ENCODE measurements at regions not wholly inside any gene's neighbourhood (a gene's known extent, or its start where the extent isn't known, plus 50 kb on each side); places are given as distances from the start of the nearest gene placed in this dataset.

DNA sequence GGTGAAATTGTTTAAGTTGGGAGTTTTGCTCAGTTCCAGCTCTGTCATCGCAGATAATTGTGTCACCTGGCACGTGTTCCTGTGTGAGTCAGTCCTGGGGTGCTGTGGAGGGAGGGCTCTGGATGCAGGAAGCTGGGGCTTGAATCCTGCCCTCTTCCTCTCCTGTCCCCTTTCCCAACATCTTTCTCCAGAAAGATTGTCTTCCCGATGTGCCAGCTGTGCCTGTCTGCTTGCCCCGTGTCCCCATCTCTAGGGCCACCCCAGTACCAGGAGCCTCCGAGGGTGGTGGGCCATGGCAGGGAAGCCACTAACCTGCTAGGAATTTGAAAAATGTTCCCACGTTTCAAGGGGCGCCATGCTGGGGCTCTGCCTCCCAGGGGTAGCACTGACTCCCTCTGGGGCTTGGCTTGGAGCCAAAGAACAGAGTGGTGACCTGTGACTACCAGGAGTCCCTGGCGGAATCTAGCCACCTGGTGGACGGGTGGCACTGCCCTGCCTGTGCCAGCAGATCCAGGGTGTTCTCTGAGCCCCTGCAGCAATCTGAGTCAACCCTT, 198.1 kb downstream of the ENGASE start:
- TF ChIP-seq, protein P1, sequence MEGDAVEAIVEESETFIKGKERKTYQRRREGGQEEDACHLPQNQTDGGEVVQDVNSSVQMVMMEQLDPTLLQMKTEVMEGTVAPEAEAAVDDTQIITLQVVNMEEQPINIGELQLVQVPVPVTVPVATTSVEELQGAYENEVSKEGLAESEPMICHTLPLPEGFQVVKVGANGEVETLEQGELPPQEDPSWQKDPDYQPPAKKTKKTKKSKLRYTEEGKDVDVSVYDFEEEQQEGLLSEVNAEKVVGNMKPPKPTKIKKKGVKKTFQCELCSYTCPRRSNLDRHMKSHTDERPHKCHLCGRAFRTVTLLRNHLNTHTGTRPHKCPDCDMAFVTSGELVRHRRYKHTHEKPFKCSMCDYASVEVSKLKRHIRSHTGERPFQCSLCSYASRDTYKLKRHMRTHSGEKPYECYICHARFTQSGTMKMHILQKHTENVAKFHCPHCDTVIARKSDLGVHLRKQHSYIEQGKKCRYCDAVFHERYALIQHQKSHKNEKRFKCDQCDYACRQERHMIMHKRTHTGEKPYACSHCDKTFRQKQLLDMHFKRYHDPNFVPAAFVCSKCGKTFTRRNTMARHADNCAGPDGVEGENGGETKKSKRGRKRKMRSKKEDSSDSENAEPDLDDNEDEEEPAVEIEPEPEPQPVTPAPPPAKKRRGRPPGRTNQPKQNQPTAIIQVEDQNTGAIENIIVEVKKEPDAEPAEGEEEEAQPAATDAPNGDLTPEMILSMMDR (conservative IDR thresholded peaks at IDR 0.05): no peak
- TF ChIP-seq ZFX (IDR thresholded peaks at IDR 0.05): no peak
- no peak overlapping the region for H3K27ac ChIP-seq

DNA sequence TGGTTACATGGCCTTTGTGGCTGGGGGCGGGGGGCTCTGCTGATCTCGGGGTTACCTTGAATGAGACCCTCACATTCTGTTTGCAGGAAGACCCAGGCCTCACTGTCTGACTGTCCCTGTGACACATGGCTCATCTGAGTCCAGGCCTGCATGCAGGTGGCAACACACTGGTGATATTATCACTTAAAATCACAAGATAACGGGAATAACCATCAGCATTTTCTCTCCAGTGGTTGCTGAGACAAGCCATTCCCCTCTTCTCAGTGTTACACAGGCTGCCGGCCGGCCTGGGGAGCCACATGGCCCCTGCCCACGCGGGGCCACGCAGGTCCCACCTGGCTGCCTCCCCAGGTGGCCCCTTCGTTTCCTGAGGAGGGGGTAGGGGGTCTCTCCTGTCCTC, 197.6 kb downstream of the ENGASE start:
- TF ChIP-seq, protein P1 (conservative IDR thresholded peaks at IDR 0.05): no peak
- no peak for TF ChIP-seq ZFX (IDR thresholded peaks at IDR 0.05)
- H3K27ac ChIP-seq: no peak overlapping the region

DNA sequence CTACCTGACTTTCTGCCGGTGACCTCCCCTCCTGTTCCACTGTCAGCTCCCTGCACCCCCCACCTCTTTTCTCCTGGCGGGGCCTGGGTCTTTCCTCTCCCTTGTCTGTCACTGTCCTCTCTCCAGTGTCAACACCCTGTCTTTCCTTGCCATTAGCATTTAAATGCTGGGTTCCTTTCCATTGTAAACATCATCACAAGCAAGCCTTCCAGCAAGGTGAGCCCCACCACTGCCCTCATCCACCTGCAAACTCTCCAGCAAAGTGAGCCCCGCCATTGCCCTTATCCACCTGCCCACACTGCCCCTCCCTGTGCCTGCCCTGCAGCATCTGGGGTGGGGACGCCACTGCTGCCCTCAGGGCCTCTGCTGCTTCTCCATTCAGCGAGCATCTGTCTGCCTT, 195.0 kb downstream of the ENGASE start:
- H3K27ac ChIP-seq: no peak overlapping the region
- TF ChIP-seq ZFX (IDR thresholded peaks at IDR 0.05): no peak
- TF ChIP-seq, protein P1 (conservative IDR thresholded peaks at IDR 0.05): no peak

DNA sequence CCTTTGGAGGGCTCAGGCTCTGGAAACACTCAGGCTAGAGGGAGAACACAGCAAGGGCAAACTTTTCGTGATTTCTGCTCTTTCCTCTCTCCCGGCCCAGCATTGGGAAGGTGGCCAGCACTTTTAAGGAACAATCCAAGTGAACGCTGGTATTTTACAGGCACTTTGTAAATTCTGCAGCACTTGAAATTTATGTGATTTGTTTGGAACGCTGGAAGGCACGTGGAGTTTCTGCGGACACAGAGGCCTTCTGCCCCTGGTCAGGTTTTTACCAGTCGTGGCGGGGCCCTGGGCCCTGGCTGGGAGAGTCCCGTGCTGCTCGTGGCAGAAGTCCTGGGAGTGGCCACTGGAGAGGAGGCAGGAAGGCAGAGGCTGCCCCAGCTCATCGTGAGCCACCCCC, 188.6 kb downstream of the ENGASE start:
- no peak overlapping the region for H3K27ac ChIP-seq
- TF ChIP-seq ZFX (IDR thresholded peaks at IDR 0.05): no peak
- TF ChIP-seq, protein P1 (conservative IDR thresholded peaks at IDR 0.05): no peak

DNA sequence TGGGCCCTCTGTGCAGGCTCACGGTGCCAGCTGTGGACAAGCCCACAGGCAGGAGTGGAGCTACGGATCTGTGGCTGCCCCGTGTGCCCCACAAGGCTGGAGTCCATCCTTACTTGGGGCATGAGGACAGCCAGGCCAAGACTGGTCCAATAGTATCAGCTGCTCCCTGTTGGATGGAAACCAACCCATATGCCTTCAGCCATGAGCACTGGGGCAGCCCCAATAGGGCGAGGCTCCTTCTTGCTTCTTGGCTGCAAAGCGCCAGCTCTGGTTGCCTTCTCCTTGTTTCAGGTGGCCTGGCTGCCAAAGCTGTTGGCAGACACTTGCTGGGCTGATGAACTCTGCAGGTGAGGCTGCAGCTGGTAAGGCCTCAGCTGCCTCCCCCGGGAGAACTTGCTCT, 188.0 kb downstream of the ENGASE start:
- TF ChIP-seq, protein P1 (conservative IDR thresholded peaks at IDR 0.05): no peak
- no peak for TF ChIP-seq ZFX (IDR thresholded peaks at IDR 0.05)
- no peak overlapping the region for H3K27ac ChIP-seq

DNA sequence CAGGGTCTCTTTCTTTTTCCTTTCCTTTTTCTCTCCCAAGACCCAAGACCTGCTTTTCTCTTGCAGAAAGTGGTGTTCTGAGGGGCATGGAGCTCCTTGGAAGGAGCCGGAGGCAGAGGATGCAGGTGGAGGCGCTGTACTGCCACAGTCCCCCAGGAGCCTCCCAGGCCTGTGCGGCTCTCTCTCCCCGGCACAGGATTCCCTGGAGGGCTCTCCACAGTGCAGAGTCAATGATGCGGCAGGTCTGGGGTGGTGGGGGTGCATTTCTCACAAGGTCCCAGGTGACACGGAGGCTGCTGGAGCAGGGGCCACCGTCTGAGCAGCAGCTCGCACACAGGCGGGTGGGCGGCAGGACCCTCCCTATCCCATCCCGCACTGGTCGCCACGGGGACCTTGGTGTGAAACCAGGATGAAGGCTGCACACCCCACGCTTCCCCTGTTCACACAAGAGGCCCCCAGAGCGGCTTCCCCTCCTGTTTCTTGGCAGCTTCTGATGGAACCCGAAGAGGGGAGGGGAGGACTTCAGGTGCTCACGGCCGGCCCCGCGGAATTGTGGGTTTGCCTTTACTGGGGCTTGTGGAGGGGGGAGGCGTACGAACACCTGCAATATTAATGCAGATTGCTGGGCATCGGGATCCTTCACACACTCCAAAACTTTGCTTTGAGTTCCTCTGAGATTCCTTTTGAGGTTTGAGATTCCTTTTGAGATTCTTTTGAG, 186.9 kb downstream of the ENGASE start:
- H3K27ac ChIP-seq: no peak overlapping the region
- TF ChIP-seq, protein P1 (conservative IDR thresholded peaks at IDR 0.05): no peak
- TF ChIP-seq ZFX (IDR thresholded peaks at IDR 0.05): no peak

DNA sequence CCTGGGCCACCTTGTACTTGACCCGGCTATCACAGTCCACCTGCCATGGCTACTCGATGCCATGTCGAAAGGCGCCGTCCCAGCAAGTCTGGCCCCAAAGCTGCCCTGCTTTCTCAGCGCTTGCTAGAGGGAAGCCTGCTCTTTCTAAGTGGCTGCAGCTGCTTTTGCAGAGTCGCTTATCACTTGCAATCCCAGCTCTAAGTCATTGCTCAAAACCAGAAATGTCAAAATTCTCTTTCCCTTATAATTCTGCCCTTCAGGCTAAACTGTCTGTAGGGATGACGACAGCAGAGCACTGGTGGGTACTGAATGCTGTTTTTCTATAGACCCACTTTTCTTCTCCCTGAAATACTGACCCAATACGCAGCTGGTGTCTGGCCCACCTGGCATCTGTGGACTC, 184.2 kb downstream of the ENGASE start:
- no peak overlapping the region for H3K27ac ChIP-seq
- TF ChIP-seq, protein P1 (conservative IDR thresholded peaks at IDR 0.05): no peak
- no peak for TF ChIP-seq ZFX (IDR thresholded peaks at IDR 0.05)

All from C4-2B (cell line).